GM23248 (cell line): ENCODE measurements at regions not wholly inside any gene's neighbourhood (a gene's known extent, or its start where the extent isn't known, plus 50 kb on each side); places are given as distances from the start of the nearest gene placed in this dataset.

Experiments
- EZH2 ChIP-seq: fragments of 200-600 bp; sonication (generic); IDR thresholded peaks from 2 replicates; pipeline ENCODE4 v1.6.1; 2018; ENCODE audit warnings: antibody characterized with exemption, mild to moderate bottlenecking; ENCODE audit not compliant: insufficient read depth, poor library complexity, severe bottlenecking
- EZH2phosphoT487 ChIP-seq: fragments of 200-600 bp; sonication (generic); IDR thresholded peaks from 2 replicates; pipeline ENCODE4 v1.6.1; 2018; ENCODE audit warnings: antibody characterized with exemption, moderate library complexity, mild to moderate bottlenecking, low read depth; ENCODE audit not compliant: insufficient read depth

GRCh38 chr7:119571666-119572065 lies 701.3 kb upstream of the KCND2 start:
- TF ChIP-seq EZH2phosphoT487 (no peak), EZH2 (no peak)
